SK-N-SH (cell line): ENCODE measurements at regions not wholly inside any gene's neighbourhood (a gene's known extent, or its start where the extent isn't known, plus 50 kb on each side); places are given as distances from the start of the nearest gene placed in this dataset.

Experiments used
- CTCF ChIA-PET: fragments of 300-600, 350-600 bp; formaldehyde crosslinking; extraction: SDS; loops from one replicate; lab custom pipeline; 2021; lab: Yijun Ruan, JAX
- POLR2A ChIA-PET: fragments of 350-600 bp; sonication (Branson Sonifier 250); formaldehyde crosslinking; extraction: SDS; loops from one replicate; lab custom pipeline; 2020; ENCODE audit warnings: antibody characterized with exemption, inconsistent platforms; lab: Yijun Ruan, JAX
- DNase-seq: peaks from one replicate; pipeline ENCODE4 v3.0.0; 2012
- H2AFZ ChIP-seq: fragments of 200-600 bp; sonication (generic); 2 replicates; pipeline ENCODE4 v1.8.1; 2016; ENCODE audit warnings: antibody characterized with exemption, mild to moderate bottlenecking, low read depth
- H3F3A ChIP-seq: fragments of 200-600 bp; sonication (generic); replicated peaks from 2 replicates; pipeline ENCODE3; 2016; ENCODE audit warnings: antibody characterized with exemption, mild to moderate bottlenecking; ENCODE audit not compliant: insufficient read depth
- H3K27ac ChIP-seq, 2 experiments: fragments of 200-500 bp in 1 of 2; fragments of 200-600 bp in 1 of 2; sonication (Bioruptor generic) in 1 of 2; sonication (generic), shearing (Covaris generic) in 1 of 2; 2 replicates each; pipeline versions ENCODE4 v1.5.1 to v1.6.1; 2014 to 2016; ENCODE audit warnings: low read depth in 2 of 2, inconsistent platforms in 1 of 2, low read length in 1 of 2, mild to moderate bottlenecking in 1 of 2, mixed read lengths in 1 of 2
- H3K27me3 ChIP-seq: fragments of 200-600 bp; sonication (generic), shearing (Covaris generic); 2 replicates; pipeline ENCODE4 v1.6.1; 2016; ENCODE audit warnings: mixed run types; ENCODE audit not compliant: insufficient read depth
- H3K36me3 ChIP-seq, 2 experiments: fragments of 200-500 bp in 1 of 2; fragments of 200-600 bp in 1 of 2; sonication (Bioruptor generic) in 1 of 2; sonication (generic) in 1 of 2; replicated peaks in 1 of 2; 2 replicates each; pipeline versions ENCODE3 to v1.5.1; 2014 to 2016; ENCODE audit warnings: low read length in 1 of 2, mild to moderate bottlenecking in 1 of 2; ENCODE audit not compliant: insufficient read depth in 2 of 2, control insufficient read depth in 1 of 2
- H3K4me1 ChIP-seq, 2 experiments: fragments of 200-500 bp in 1 of 2; fragments of 200-600 bp in 1 of 2; sonication (Bioruptor generic) in 1 of 2; sonication (generic), shearing (Covaris generic) in 1 of 2; 2 replicates each; pipeline versions ENCODE4 v1.5.1 to v1.6.1; 2014 to 2016; ENCODE audit warnings: low read depth in 1 of 2, low read length in 1 of 2, mixed run types in 1 of 2; ENCODE audit not compliant: insufficient read depth in 2 of 2, control insufficient read depth in 1 of 2
- H3K4me2 ChIP-seq: fragments of 200-600 bp; sonication (generic), shearing (Covaris generic); 2 replicates; pipeline ENCODE4 v1.6.1; 2017; ENCODE audit warnings: mixed run types
- H3K4me3 ChIP-seq, 2 experiments: fragments of 200-500 bp in 1 of 2; fragments of 200-600 bp in 1 of 2; sonication (Bioruptor generic) in 1 of 2; sonication (generic), shearing (Covaris generic) in 1 of 2; 2 replicates each; pipeline versions ENCODE4 v1.5.1 to v1.8.1; 2014 to 2016; ENCODE audit warnings: low read depth in 2 of 2, inconsistent platforms in 1 of 2, low read length in 1 of 2, mild to moderate bottlenecking in 1 of 2, mixed read lengths in 1 of 2, moderate library complexity in 1 of 2
- H3K79me2 ChIP-seq: fragments of 200-600 bp; sonication (generic); 2 replicates; pipeline ENCODE4 v1.8.1; 2017; ENCODE audit warnings: mild to moderate bottlenecking; ENCODE audit not compliant: insufficient read depth
- H3K9ac ChIP-seq: fragments of 200-600 bp; sonication (generic); 2 replicates; pipeline ENCODE4 v1.6.1; 2017; ENCODE audit warnings: mixed run types
- H3K9me2 ChIP-seq: fragments of 200-600 bp; sonication (generic); 2 replicates; pipeline ENCODE4 v1.6.1; 2017; ENCODE audit warnings: mixed run types
- H3K9me3 ChIP-seq: fragments of 200-600 bp; sonication (generic); 2 replicates; pipeline ENCODE4 v1.6.1; 2017; ENCODE audit warnings: mixed run types, mild to moderate bottlenecking, moderate library complexity
- H4K20me1 ChIP-seq: fragments of 200-600 bp; sonication (generic); 2 replicates; pipeline ENCODE4 v1.6.1; 2017; ENCODE audit warnings: mild to moderate bottlenecking, mixed run types; ENCODE audit not compliant: insufficient read depth
- CHD2 ChIP-seq: fragments of 150-350 bp; IDR thresholded peaks from 2 replicates; pipeline ENCODE4 v1.6.1; 2018; ENCODE audit warnings: low read length; ENCODE audit not compliant: partially characterized antibody
- EP300 ChIP-seq, 2 experiments: IDR thresholded peaks; 2 replicates each; pipeline versions ENCODE4 v1.4.0 to v1.6.1; 2012; ENCODE audit warnings: borderline replicate concordance in 1 of 2, low read depth in 1 of 2, low read length in 1 of 2
- FOSL2 ChIP-seq: IDR thresholded peaks from 2 replicates; pipeline ENCODE4 v1.4.0; 2012; ENCODE audit warnings: low read depth, mild to moderate bottlenecking, moderate library complexity, borderline replicate concordance
- FOXJ3 ChIP-seq: sonication (generic); formaldehyde crosslinking; IDR thresholded peaks from 2 replicates; pipeline ENCODE4 v1.5.1; 2020; ENCODE audit warnings: mild to moderate bottlenecking, missing genetic modification reagents
- GABPA ChIP-seq: IDR thresholded peaks from 2 replicates; pipeline ENCODE4 v1.4.0; 2012; ENCODE audit warnings: low read depth, mild to moderate bottlenecking
- GATA2 ChIP-seq: sonication (generic); formaldehyde crosslinking; IDR thresholded peaks from 2 replicates; pipeline ENCODE4 v1.5.0; 2020; ENCODE audit warnings: mild to moderate bottlenecking, missing genetic modification reagents
- MEF2A ChIP-seq: IDR thresholded peaks from 2 replicates; pipeline ENCODE4 v1.4.0; 2012; ENCODE audit warnings: low read depth, borderline replicate concordance
- MXI1 ChIP-seq: IDR thresholded peaks from 2 replicates; pipeline ENCODE4 v1.6.1; 2012; ENCODE audit warnings: mild to moderate bottlenecking, low read depth, low read length, improper control_type of control experiment
- NFIC ChIP-seq: IDR thresholded peaks from 2 replicates; pipeline ENCODE4 v1.4.0; 2012; ENCODE audit warnings: borderline replicate concordance
- NRF1 ChIP-seq: IDR thresholded peaks from 2 replicates; pipeline ENCODE4 v1.6.1; 2012; ENCODE audit warnings: low read depth, mild to moderate bottlenecking, low read length
- POLR2AphosphoS5 ChIP-seq: IDR thresholded peaks from 2 replicates; pipeline ENCODE4 v1.6.1; 2012; ENCODE audit warnings: low read depth, low read length
- RAD21 ChIP-seq: IDR thresholded peaks from 2 replicates; pipeline ENCODE4 v1.6.1; 2012; ENCODE audit warnings: mild to moderate bottlenecking, low read length
- RCOR1 ChIP-seq: fragments of 150-350 bp; IDR thresholded peaks from 2 replicates; pipeline ENCODE4 v1.6.1; 2017; ENCODE audit warnings: antibody characterized with exemption, low read length
- RXRA ChIP-seq: IDR thresholded peaks from 2 replicates; pipeline ENCODE4 v1.4.0; 2012; ENCODE audit warnings: low read depth, mild to moderate bottlenecking, borderline replicate concordance
- SMC3 ChIP-seq: IDR thresholded peaks from 2 replicates; pipeline ENCODE4 v1.6.1; 2012; ENCODE audit warnings: low read depth, low read length, improper control_type of control experiment
- TCF12 ChIP-seq: IDR thresholded peaks from 2 replicates; pipeline ENCODE4 v1.4.0; 2012
- TEAD4 ChIP-seq: IDR thresholded peaks from 2 replicates; pipeline ENCODE4 v1.4.0; 2012; ENCODE audit warnings: mild to moderate bottlenecking, borderline replicate concordance; ENCODE audit not compliant: insufficient read depth
- YY1 ChIP-seq: IDR thresholded peaks from 2 replicates; pipeline ENCODE4 v1.4.0; 2012; ENCODE audit warnings: low read depth, mild to moderate bottlenecking
- WGBS: methylation state at CpG from one replicate; pipeline ENCODE4 v1.1.6; 2017; ENCODE audit warnings: low lambda C conversion rate; 5-methylcytosine and 5-hydroxymethylcytosine counted together
- TF ChIP-seq, protein P1 (sequence below): IDR thresholded peaks from 2 replicates; pipeline ENCODE4 v1.4.0; 2012; ENCODE audit warnings: low read depth, borderline replicate concordance
- TF ChIP-seq, protein P2 (sequence below): IDR thresholded peaks from 2 replicates; pipeline ENCODE4; 2012
- TF ChIP-seq, protein P3 (sequence below): IDR thresholded peaks from 2 replicates; pipeline ENCODE4 v1.4.0; 2012; ENCODE audit warnings: low read depth, borderline replicate concordance
- TF ChIP-seq, protein P4 (sequence below): fragments of 150-350 bp; IDR thresholded peaks from 2 replicates; pipeline ENCODE4 v1.6.1; 2016; ENCODE audit warnings: mild to moderate bottlenecking, low read depth, low read length

DNA sequence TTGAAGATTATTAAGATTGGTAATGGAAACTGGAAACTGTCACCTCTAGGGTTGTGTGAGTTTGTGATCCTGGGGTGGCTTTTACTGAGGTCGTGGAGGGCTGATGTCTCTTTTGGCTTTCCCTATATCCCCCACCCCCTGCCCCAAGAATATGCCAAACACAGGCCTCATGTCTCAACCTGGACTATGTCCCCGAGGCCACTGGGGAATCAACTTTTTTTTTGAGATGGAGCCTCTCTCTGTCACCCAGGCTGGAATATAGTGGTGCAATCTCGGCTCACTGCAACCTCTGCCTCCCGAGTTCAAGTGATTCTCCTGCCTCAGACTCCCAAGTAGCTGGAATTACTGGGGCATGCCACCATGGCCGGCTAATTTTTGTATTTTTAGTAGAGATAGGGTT, 83.3 kb upstream of the RALGAPA2 start:
- POLR2A ChIA-PET = no interaction called here
- DNase-seq = no peak

DNA sequence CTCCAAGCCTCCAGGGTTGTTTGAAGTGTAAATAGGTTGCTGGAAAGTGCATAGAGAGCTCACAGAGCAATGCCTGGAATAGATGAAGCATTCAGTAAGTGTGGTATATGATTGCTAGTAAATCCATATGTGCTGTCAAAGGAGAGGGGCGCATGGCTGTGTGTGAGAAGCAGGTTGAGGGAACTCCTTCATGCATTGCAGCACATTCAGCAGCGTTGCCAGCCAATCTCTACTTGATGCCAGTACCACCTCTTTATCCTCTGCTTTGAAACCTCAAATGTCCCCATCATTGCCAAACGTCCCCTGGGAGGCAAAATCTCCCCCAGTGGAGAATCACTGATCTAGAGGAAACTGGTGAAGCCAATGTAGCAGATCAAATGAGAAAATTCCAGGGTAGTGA, 82.7 kb upstream of the RALGAPA2 start:
- DNase-seq = no peak
- TF ChIP-seq, protein P1, sequence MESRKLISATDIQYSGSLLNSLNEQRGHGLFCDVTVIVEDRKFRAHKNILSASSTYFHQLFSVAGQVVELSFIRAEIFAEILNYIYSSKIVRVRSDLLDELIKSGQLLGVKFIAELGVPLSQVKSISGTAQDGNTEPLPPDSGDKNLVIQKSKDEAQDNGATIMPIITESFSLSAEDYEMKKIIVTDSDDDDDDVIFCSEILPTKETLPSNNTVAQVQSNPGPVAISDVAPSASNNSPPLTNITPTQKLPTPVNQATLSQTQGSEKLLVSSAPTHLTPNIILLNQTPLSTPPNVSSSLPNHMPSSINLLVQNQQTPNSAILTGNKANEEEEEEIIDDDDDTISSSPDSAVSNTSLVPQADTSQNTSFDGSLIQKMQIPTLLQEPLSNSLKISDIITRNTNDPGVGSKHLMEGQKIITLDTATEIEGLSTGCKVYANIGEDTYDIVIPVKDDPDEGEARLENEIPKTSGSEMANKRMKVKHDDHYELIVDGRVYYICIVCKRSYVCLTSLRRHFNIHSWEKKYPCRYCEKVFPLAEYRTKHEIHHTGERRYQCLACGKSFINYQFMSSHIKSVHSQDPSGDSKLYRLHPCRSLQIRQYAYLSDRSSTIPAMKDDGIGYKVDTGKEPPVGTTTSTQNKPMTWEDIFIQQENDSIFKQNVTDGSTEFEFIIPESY = no peak
- TF ChIP-seq FOSL2 (no peak), POLR2AphosphoS5 (no peak), EP300 (IDR thresholded peaks at IDR 0.05; ENCODE audit: borderline replicate concordance in 1 of 2, low read depth in 1 of 2, low read length in 1 of 2) (no peak), NFIC (no peak), NRF1 (no peak), GATA2 (CRISPR knock-in tag) (no peak), MEF2A (no peak), FOXJ3 (CRISPR knock-in tag) (no peak), RXRA (no peak), RAD21 (no peak), TEAD4 (no peak), RCOR1 (no peak), CHD2 (no peak), SMC3 (no peak), GABPA (no peak), YY1 (no peak)
- TF ChIP-seq, protein P2, sequence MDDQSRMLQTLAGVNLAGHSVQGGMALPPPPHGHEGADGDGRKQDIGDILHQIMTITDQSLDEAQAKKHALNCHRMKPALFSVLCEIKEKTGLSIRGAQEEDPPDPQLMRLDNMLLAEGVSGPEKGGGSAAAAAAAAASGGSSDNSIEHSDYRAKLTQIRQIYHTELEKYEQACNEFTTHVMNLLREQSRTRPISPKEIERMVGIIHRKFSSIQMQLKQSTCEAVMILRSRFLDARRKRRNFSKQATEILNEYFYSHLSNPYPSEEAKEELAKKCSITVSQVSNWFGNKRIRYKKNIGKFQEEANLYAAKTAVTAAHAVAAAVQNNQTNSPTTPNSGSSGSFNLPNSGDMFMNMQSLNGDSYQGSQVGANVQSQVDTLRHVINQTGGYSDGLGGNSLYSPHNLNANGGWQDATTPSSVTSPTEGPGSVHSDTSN = no peak
- TF ChIP-seq, protein P3, sequence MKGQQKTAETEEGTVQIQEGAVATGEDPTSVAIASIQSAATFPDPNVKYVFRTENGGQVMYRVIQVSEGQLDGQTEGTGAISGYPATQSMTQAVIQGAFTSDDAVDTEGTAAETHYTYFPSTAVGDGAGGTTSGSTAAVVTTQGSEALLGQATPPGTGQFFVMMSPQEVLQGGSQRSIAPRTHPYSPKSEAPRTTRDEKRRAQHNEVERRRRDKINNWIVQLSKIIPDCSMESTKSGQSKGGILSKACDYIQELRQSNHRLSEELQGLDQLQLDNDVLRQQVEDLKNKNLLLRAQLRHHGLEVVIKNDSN = no peak
- TF ChIP-seq, protein P4, sequence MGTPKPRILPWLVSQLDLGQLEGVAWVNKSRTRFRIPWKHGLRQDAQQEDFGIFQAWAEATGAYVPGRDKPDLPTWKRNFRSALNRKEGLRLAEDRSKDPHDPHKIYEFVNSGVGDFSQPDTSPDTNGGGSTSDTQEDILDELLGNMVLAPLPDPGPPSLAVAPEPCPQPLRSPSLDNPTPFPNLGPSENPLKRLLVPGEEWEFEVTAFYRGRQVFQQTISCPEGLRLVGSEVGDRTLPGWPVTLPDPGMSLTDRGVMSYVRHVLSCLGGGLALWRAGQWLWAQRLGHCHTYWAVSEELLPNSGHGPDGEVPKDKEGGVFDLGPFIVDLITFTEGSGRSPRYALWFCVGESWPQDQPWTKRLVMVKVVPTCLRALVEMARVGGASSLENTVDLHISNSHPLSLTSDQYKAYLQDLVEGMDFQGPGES = no peak
- Histone ChIP-seq H3K4me1 (no peaks in the 10 kb centered on the region), H3K27me3 (peaks cover 54% of the 10 kb centered on the region; the same call in 1 of the 2 replicates), H2AFZ (no peak overlapping the region), H3K9ac (no peak overlapping the region), H3K36me3 (no peaks in the 10 kb centered on the region), H3K9me2 (no peaks in the 10 kb centered on the region), H3F3A (no peaks in the 10 kb centered on the region), H4K20me1 (no peaks in the 10 kb centered on the region), H3K4me2 (no peak overlapping the region), H3K9me3 (no peaks in the 10 kb centered on the region), H3K79me2 (no peaks in the 10 kb centered on the region), H3K27ac (no peak overlapping the region), H3K4me3 (no peak overlapping the region)
- ChIA-PET POLR2A (no interaction called here), CTCF (no interaction called here)
- WGBS = 8% methylated on average over 3 of the region's 3 CpGs

More for the DNA sequence above, 83.3 kb upstream of the RALGAPA2 start:
- TF ChIP-seq, protein P1 = no peak
- no peak for TF ChIP-seq NRF1
- TF ChIP-seq MXI1 = no peak
- TF ChIP-seq RXRA = no peak
- TF ChIP-seq TCF12 = no peak
- Histone ChIP-seq H3K9ac (no peak overlapping the region), H4K20me1 (no peaks in the 10 kb centered on the region), H2AFZ (no peak overlapping the region), H3K27me3 (peaks cover 48% of the 10 kb centered on the region; the same call in 1 of the 2 replicates), H3K79me2 (no peaks in the 10 kb centered on the region), H3K36me3 (no peaks in the 10 kb centered on the region), H3K9me3 (no peaks in the 10 kb centered on the region), H3K4me1 (no peaks in the 10 kb centered on the region), H3K4me3 (no peak overlapping the region), H3F3A (no peaks in the 10 kb centered on the region), H3K27ac (no peak overlapping the region), H3K4me2 (no peak overlapping the region), H3K9me2 (no peaks in the 10 kb centered on the region)
- CTCF ChIA-PET = no interaction called here
- 5% methylated on average over 5 of the region's 5 CpGs for WGBS
